ENCODE measurements at regions not wholly inside any gene's neighbourhood (a gene's known extent, or its start where the extent isn't known, plus 50 kb on each side); places are given as distances from the start of the nearest gene placed in this dataset.

GRCh38 chr1:5576011-5576672 is 416.1 kb downstream of the NPHP4 start:
- TF ChIP-seq CTCF (IDR thresholded peaks at IDR 0.05): no peak
- DNase-seq: no peak
- intact Hi-C loops (cut with micrococcal nuclease): no loop called here
- no peak overlapping the region for H3K27ac Mint-ChIP-seq
- ATAC-seq (ENCODE audit: low read depth): no peak
- peaks cover 10% of the 10 kb centered on the region for H3K27me3 Mint-ChIP-seq
- H3K36me3 Mint-ChIP-seq (ENCODE audit: low read depth): no peaks in the 10 kb centered on the region
- no peak overlapping the region for H3K4me3 Mint-ChIP-seq
- CTCF ChIA-PET: no interaction called here
- H3K4me1 Mint-ChIP-seq: no peaks in the 10 kb centered on the region
- POLR2A ChIA-PET: no interaction called here
- H3K9me3 Mint-ChIP-seq: no peaks in the 10 kb centered on the region

- no peak for TF ChIP-seq CTCF (IDR thresholded peaks at IDR 0.05)
- ChIA-PET CTCF (no interaction called here), POLR2A (no interaction called here)
- intact Hi-C loops (cut with micrococcal nuclease): no loop called here
- H3K4me3 Mint-ChIP-seq: no peak overlapping the region
- no peaks in the 10 kb centered on the region for H3K9me3 Mint-ChIP-seq
- no peaks in the 10 kb centered on the region for H3K36me3 Mint-ChIP-seq (ENCODE audit: low read depth)
- no peak for ATAC-seq (ENCODE audit: low read depth)
- no peak overlapping the region for H3K27ac Mint-ChIP-seq
- DNase-seq: no peak
- H3K4me1 Mint-ChIP-seq: no peaks in the 10 kb centered on the region
- peaks cover 10% of the 10 kb centered on the region for H3K27me3 Mint-ChIP-seq
Observed at GRCh38 chr1:5575396-5575940, 416.8 kb downstream of the NPHP4 start.

- Mint-ChIP-seq H3K27me3 (peaks cover 10% of the 10 kb centered on the region), H3K27ac (no peak overlapping the region), H3K36me3 (ENCODE audit: low read depth) (no peaks in the 10 kb centered on the region), H3K4me3 (no peak overlapping the region), H3K4me1 (no peaks in the 10 kb centered on the region), H3K9me3 (peaks cover 2% of the 10 kb centered on the region)
- ATAC-seq (ENCODE audit: low read depth) (no peak), DNase-seq (no peak)
- intact Hi-C loops (cut with micrococcal nuclease): no loop called here
- CTCF ChIA-PET: no interaction called here
- POLR2A ChIA-PET: no interaction called here
- TF ChIP-seq CTCF (IDR thresholded peaks at IDR 0.05): no peak
Observed at GRCh38 chr1:5574641-5575040, 417.6 kb downstream of the NPHP4 start.

- Mint-ChIP-seq H3K4me3 (no peak overlapping the region), H3K27ac (no peak overlapping the region), H3K27me3 (peaks cover 7% of the 10 kb centered on the region), H3K9me3 (peaks cover 11% of the 10 kb centered on the region), H3K36me3 (ENCODE audit: low read depth) (no peaks in the 10 kb centered on the region), H3K4me1 (no peaks in the 10 kb centered on the region)
- CTCF ChIA-PET: no interaction called here
- no peak for DNase-seq
- TF ChIP-seq CTCF (IDR thresholded peaks at IDR 0.05): no peak
- POLR2A ChIA-PET: no interaction called here
- ATAC-seq (ENCODE audit: low read depth): no peak
- intact Hi-C loops (cut with micrococcal nuclease): no loop called here
Observed at GRCh38 chr1:5572794-5573193, 419.4 kb downstream of the NPHP4 start.

GRCh38 chr1:5571861-5572401 is 420.3 kb downstream of the NPHP4 start:
- no peak overlapping the region for H3K27ac Mint-ChIP-seq
- H3K4me3 Mint-ChIP-seq: no peak overlapping the region
- ChIA-PET POLR2A (no interaction called here), CTCF (no interaction called here)
- DNase-seq (no peak), ATAC-seq (ENCODE audit: low read depth) (no peak)
- H3K4me1 Mint-ChIP-seq: no peaks in the 10 kb centered on the region
- intact Hi-C loops (cut with micrococcal nuclease): no loop called here
- peaks cover 7% of the 10 kb centered on the region for H3K27me3 Mint-ChIP-seq
- H3K9me3 Mint-ChIP-seq: peaks cover 11% of the 10 kb centered on the region
- TF ChIP-seq CTCF (IDR thresholded peaks at IDR 0.05): no peak
- H3K36me3 Mint-ChIP-seq (ENCODE audit: low read depth): no peaks in the 10 kb centered on the region

All from activated B cell treated with CpG ODN at 0.5 μM for 24 hours (primary cell).